Activated CD8-positive, alpha-beta T cell treated with anti-CD3 and anti-CD28 coated beads, Interleukin-2, amount 10 ng/mL, durations not matched to agents 7 days and 5 days (primary cell): ENCODE measurements at regions not wholly inside any gene's neighbourhood (a gene's known extent, or its start where the extent isn't known, plus 50 kb on each side); places are given as distances from the start of the nearest gene placed in this dataset.

Experiments
- ATAC-seq: fragments of 150-1000 bp; cut with Tn5 transposase; one replicate; pipeline ENCODE4 v1.10.0; 2021; ENCODE audit warnings: moderate library complexity
- CTCF ChIA-PET: fragments of 350-600 bp; sonication (Branson Sonifier 250); formaldehyde crosslinking; loops from one replicate; lab custom pipeline; 2021; ENCODE audit warnings: antibody characterized with exemption; lab: Charles Lee
- POLR2A ChIA-PET: fragments of 350-600 bp; sonication (Branson Sonifier 250); formaldehyde crosslinking; loops from one replicate; lab custom pipeline; 2021; ENCODE audit warnings: antibody characterized with exemption; lab: Charles Lee
- DNase-seq: peaks from one replicate; pipeline ENCODE4 v3.0.0-alpha.2; 2020
- H3K27ac Mint-ChIP-seq: one replicate; pipeline ENCODE4 v1.8.0; 2021; ENCODE audit warnings: mild to moderate bottlenecking, mixed read lengths
- H3K27me3 Mint-ChIP-seq: one replicate; pipeline ENCODE4 v1.8.0; 2021; ENCODE audit warnings: low read depth, mixed read lengths
- H3K36me3 Mint-ChIP-seq: one replicate; pipeline ENCODE4 v1.8.0; 2021; ENCODE audit warnings: low read depth, mixed read lengths
- H3K4me1 Mint-ChIP-seq: one replicate; pipeline ENCODE4 v1.8.0; 2021; ENCODE audit warnings: low read depth, mixed read lengths
- H3K4me3 Mint-ChIP-seq: one replicate; pipeline ENCODE4 v1.8.0; 2021; ENCODE audit warnings: mild to moderate bottlenecking, mixed read lengths
- H3K9me3 Mint-ChIP-seq: one replicate; pipeline ENCODE4 v1.8.0; 2022; ENCODE audit warnings: mixed read lengths; ENCODE audit not compliant: insufficient read depth

GRCh38 chr12:88298761-88299242 is 156.7 kb downstream of the TMTC3 start:
- H3K27me3 Mint-ChIP-seq = no peaks in the 10 kb centered on the region
- peaks cover 12% of the 10 kb centered on the region for H3K9me3 Mint-ChIP-seq
- H3K4me1 Mint-ChIP-seq = peaks cover 9% of the 10 kb centered on the region
- CTCF ChIA-PET = interaction anchor here (1.0 kb wide), 1 partner anchor 65 kb away, joined by 3 read pairs; no protein-coding TSS in a partner anchor
- no peak for ATAC-seq
- DNase-seq = no peak
- no peaks in the 10 kb centered on the region for H3K36me3 Mint-ChIP-seq
- H3K27ac Mint-ChIP-seq = no peak overlapping the region
- POLR2A ChIA-PET = no interaction called here
- H3K4me3 Mint-ChIP-seq = no peak overlapping the region

GRCh38 chr12:88299567-88300101 is 157.5 kb downstream of the TMTC3 start:
- Mint-ChIP-seq H3K27ac (no peak overlapping the region), H3K27me3 (no peaks in the 10 kb centered on the region), H3K4me3 (no peak overlapping the region), H3K36me3 (no peaks in the 10 kb centered on the region), H3K4me1 (peaks cover 9% of the 10 kb centered on the region), H3K9me3 (peaks cover 12% of the 10 kb centered on the region)
- peak; percentile 77 for ATAC-seq
- ChIA-PET CTCF (interaction anchor here (1.0 kb wide), 1 partner anchor 64 kb away, joined by 3 read pairs; no protein-coding TSS in a partner anchor), POLR2A (interaction anchor here (0.6 kb wide), 1 partner anchor 20 kb away, joined by 3 read pairs; no protein-coding TSS in a partner anchor)
- peak; percentile 25 for DNase-seq

GRCh38 chr12:88300931-88301330 is 158.8 kb downstream of the TMTC3 start:
- CTCF ChIA-PET = no interaction called here
- no peak overlapping the region for H3K27ac Mint-ChIP-seq
- H3K27me3 Mint-ChIP-seq = no peaks in the 10 kb centered on the region
- H3K4me1 Mint-ChIP-seq = peaks cover 9% of the 10 kb centered on the region
- H3K9me3 Mint-ChIP-seq = peaks cover 12% of the 10 kb centered on the region
- DNase-seq (no peak), ATAC-seq (no peak)
- H3K4me3 Mint-ChIP-seq = no peak overlapping the region
- POLR2A ChIA-PET = no interaction called here
- H3K36me3 Mint-ChIP-seq = no peaks in the 10 kb centered on the region

- DNase-seq (no peak), ATAC-seq (no peak)
- Mint-ChIP-seq H3K36me3 (no peaks in the 10 kb centered on the region), H3K4me3 (no peak overlapping the region), H3K27ac (no peak overlapping the region), H3K9me3 (peaks cover 12% of the 10 kb centered on the region), H3K27me3 (no peaks in the 10 kb centered on the region), H3K4me1 (peaks cover 9% of the 10 kb centered on the region)
- CTCF ChIA-PET = no interaction called here
- POLR2A ChIA-PET = no interaction called here
Measured at GRCh38 chr12:88303335-88303734, 161.2 kb downstream of the TMTC3 start.

- H3K9me3 Mint-ChIP-seq = peaks cover 10% of the 10 kb centered on the region
- ChIA-PET POLR2A (no interaction called here), CTCF (no interaction called here)
- DNase-seq (no peak), ATAC-seq (no peak)
- no peak overlapping the region for H3K4me3 Mint-ChIP-seq
- no peak overlapping the region for H3K27ac Mint-ChIP-seq
- no peaks in the 10 kb centered on the region for H3K4me1 Mint-ChIP-seq
- no peaks in the 10 kb centered on the region for H3K27me3 Mint-ChIP-seq
- H3K36me3 Mint-ChIP-seq = no peaks in the 10 kb centered on the region
Measured at GRCh38 chr12:88305254-88305890, 163.3 kb downstream of the TMTC3 start.

- no peak for ATAC-seq
- H3K27me3 Mint-ChIP-seq = no peaks in the 10 kb centered on the region
- peaks cover under 1% of the 10 kb centered on the region for H3K9me3 Mint-ChIP-seq
- ChIA-PET POLR2A (no interaction called here), CTCF (no interaction called here)
- H3K4me3 Mint-ChIP-seq = no peak overlapping the region
- no peak for DNase-seq
- H3K36me3 Mint-ChIP-seq = no peaks in the 10 kb centered on the region
- H3K4me1 Mint-ChIP-seq = no peaks in the 10 kb centered on the region
- no peak overlapping the region for H3K27ac Mint-ChIP-seq
Measured at GRCh38 chr12:88306471-88307069, 164.5 kb downstream of the TMTC3 start.

- DNase-seq (no peak), ATAC-seq (no peak)
- Mint-ChIP-seq H3K4me3 (no peak overlapping the region), H3K4me1 (no peaks in the 10 kb centered on the region), H3K9me3 (no peaks in the 10 kb centered on the region), H3K36me3 (no peaks in the 10 kb centered on the region), H3K27me3 (no peaks in the 10 kb centered on the region), H3K27ac (no peak overlapping the region)
- POLR2A ChIA-PET = no interaction called here
- CTCF ChIA-PET = no interaction called here
Measured at GRCh38 chr12:88307961-88308360, 165.9 kb downstream of the TMTC3 start.

GRCh38 chr12:88308825-88309224 is 166.7 kb downstream of the TMTC3 start:
- DNase-seq (no peak), ATAC-seq (no peak)
- H3K27me3 Mint-ChIP-seq = no peaks in the 10 kb centered on the region
- H3K9me3 Mint-ChIP-seq = no peaks in the 10 kb centered on the region
- no peaks in the 10 kb centered on the region for H3K36me3 Mint-ChIP-seq
- ChIA-PET POLR2A (no interaction called here), CTCF (no interaction called here)
- no peak overlapping the region for H3K4me3 Mint-ChIP-seq
- H3K27ac Mint-ChIP-seq = no peak overlapping the region
- H3K4me1 Mint-ChIP-seq = no peaks in the 10 kb centered on the region

GRCh38 chr12:88309546-88309945 is 167.4 kb downstream of the TMTC3 start:
- Mint-ChIP-seq H3K27ac (no peak overlapping the region), H3K27me3 (no peaks in the 10 kb centered on the region), H3K4me3 (no peak overlapping the region), H3K36me3 (no peaks in the 10 kb centered on the region), H3K9me3 (no peaks in the 10 kb centered on the region), H3K4me1 (no peaks in the 10 kb centered on the region)
- DNase-seq (no peak), ATAC-seq (no peak)
- ChIA-PET POLR2A (no interaction called here), CTCF (no interaction called here)

GRCh38 chr12:88310069-88310468 is 168.0 kb downstream of the TMTC3 start:
- ChIA-PET POLR2A (no interaction called here), CTCF (no interaction called here)
- Mint-ChIP-seq H3K27me3 (no peaks in the 10 kb centered on the region), H3K4me3 (no peak overlapping the region), H3K4me1 (no peaks in the 10 kb centered on the region), H3K9me3 (no peaks in the 10 kb centered on the region), H3K36me3 (no peaks in the 10 kb centered on the region), H3K27ac (no peak overlapping the region)
- DNase-seq = no peak
- ATAC-seq = no peak

- ChIA-PET POLR2A (no interaction called here), CTCF (no interaction called here)
- Mint-ChIP-seq H3K27ac (no peak overlapping the region), H3K4me1 (no peaks in the 10 kb centered on the region), H3K9me3 (no peaks in the 10 kb centered on the region), H3K36me3 (no peaks in the 10 kb centered on the region), H3K27me3 (no peaks in the 10 kb centered on the region), H3K4me3 (no peak overlapping the region)
- DNase-seq (no peak), ATAC-seq (no peak)
Measured at GRCh38 chr12:88310666-88311065, 168.6 kb downstream of the TMTC3 start.

GRCh38 chr12:88313554-88313953 is 171.4 kb downstream of the TMTC3 start:
- Mint-ChIP-seq H3K9me3 (no peaks in the 10 kb centered on the region), H3K36me3 (no peaks in the 10 kb centered on the region), H3K4me1 (no peaks in the 10 kb centered on the region), H3K27ac (no peak overlapping the region), H3K4me3 (no peak overlapping the region), H3K27me3 (no peaks in the 10 kb centered on the region)
- DNase-seq = no peak
- ChIA-PET POLR2A (no interaction called here), CTCF (no interaction called here)
- no peak for ATAC-seq
